T follicular helper cell (primary cell): ENCODE measurements at regions not wholly inside any gene's neighbourhood (a gene's known extent, or its start where the extent isn't known, plus 50 kb on each side); places are given as distances from the start of the nearest gene placed in this dataset.

Source experiments
- DNase-seq: peaks from one replicate; pipeline ENCODE4 v3.0.0-alpha.2; 2020; ENCODE audit warnings: low read depth

- no peak for DNase-seq
Measured at GRCh38 chr16:51779240-51779639, 628.2 kb upstream of the SALL1 start.

DNA sequence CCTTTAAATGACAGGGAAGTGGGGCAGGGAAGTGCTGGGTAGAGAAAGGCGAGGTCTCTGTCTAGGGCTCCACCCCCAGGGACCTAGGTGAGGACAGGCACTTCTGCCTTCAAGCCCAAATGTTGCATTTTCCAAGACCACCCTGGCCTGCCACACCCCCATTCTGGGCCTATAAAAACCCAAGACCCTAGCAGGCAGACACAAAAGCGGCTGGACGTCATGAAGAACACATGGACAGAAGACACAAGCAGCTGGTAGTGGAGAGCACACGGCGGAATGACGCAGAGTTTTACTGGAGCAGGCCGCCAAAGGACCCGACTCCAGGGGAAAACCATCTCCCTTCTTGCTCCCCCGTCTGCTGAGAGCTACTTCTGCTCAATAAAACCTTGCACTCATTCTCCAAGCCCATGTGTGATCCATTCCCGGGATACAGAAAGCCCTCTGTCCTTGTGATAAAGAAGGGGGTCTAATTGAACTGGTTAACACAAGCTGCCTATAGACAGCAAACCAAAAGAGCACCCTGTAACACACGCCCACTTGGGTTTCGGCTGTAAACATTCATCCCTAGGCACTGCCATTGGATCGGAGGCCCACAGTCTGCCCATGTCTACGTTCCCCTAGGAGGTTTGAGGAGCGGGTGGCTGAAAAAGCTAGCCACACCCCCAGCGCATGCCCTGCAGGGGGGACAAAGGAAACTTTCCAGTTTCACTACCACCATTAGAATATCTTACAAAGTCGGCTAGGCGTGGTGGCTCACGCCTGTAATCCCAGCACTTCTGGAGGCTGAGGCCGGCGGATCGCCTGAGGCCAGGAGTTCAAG is 622.2 kb upstream of the SALL1 start:
- no peak for DNase-seq

- DNase-seq = no peak
Measured at GRCh38 chr16:51766739-51767138, 615.7 kb upstream of the SALL1 start.

- DNase-seq = no peak
Measured at GRCh38 chr16:51763072-51763661, 612.1 kb upstream of the SALL1 start.

GRCh38 chr16:51762081-51762996 is 611.3 kb upstream of the SALL1 start:
- no peak for DNase-seq

GRCh38 chr16:51761001-51761400 is 609.9 kb upstream of the SALL1 start:
- DNase-seq = no peak

DNA sequence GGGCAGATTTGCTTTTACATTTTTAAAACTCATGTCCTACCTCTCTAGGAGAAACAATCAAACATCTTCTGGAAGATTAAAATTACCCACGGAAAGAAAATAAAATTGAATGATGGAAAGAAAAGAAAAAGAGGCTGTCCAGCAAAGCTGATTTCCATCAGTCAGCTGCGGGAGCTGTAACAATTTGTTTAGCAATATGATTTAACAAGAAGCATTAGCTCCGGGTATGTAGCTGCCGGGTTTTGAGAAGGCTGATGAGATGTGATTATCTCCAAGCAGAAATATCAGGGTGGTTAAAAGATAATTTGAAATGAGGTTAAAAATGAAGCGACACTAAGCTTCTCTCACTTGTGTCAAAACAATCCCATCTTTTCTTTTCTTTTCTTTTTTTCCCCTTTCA is 608.9 kb upstream of the SALL1 start:
- DNase-seq = no peak

GRCh38 chr16:51759329-51759728 is 608.3 kb upstream of the SALL1 start:
- no peak for DNase-seq

GRCh38 chr16:51757921-51758479 is 606.9 kb upstream of the SALL1 start:
- no peak for DNase-seq

GRCh38 chr16:51757505-51757904 is 606.4 kb upstream of the SALL1 start:
- no peak for DNase-seq

DNA sequence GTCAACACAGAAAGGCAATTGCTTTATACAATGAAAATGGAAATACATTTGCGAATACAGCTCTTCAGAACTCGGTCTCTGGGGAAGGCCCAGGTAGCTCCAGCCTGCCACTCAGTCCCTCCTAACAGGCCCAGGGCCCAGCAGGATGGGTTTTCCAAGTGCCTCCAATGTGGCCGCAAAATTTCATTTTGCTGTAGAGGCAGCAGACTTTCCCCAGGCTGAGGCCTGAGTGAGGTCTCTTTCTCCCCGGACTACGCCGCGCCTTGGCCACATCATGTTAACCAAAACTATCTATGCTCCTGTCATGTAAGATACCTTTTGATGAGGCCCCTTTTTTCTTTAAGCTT is 606.0 kb upstream of the SALL1 start:
- no peak for DNase-seq

- no peak for DNase-seq
Measured at GRCh38 chr16:51756447-51757123, 605.5 kb upstream of the SALL1 start.

DNA sequence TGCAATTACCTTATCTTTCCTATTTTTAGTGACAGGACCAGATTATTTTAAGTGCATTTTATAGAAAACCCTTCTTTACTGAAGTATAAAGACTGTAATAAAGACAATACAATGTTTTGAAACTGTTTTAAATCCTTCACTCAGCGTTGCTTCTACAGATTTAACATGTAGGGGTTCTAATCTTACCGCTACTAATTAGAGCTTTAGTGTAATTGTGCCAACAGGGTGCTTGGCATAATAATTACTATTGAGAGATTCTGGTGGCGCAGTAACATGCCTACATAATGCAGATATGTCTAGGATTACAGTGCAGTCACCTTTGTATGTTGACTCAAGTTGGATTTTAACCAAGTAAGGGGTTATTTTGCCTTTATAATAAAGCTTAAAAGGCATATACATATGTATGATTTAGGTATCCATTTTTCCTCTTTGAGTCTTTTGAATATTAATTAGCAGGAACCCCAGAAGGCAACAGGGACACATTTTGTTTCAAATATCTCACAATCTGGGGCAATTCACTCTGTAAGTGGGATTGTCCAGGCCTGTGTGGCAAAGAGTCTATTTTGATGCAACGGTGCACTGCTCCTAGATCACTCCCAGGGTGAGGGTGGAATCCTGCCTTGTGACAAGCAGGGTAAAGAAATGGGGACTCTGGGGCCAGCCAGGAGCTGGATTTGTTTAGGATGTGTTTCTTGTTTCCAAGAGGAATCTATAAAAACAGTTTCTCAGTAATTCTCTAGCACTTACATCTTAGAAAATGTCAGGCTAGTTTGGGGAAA is 604.7 kb upstream of the SALL1 start:
- DNase-seq = no peak

- DNase-seq = no peak
Measured at GRCh38 chr16:51755039-51755501, 604.0 kb upstream of the SALL1 start.

GRCh38 chr16:51753467-51754127 is 602.5 kb upstream of the SALL1 start:
- no peak for DNase-seq

- DNase-seq = no peak
Measured at GRCh38 chr16:51752438-51752995, 601.4 kb upstream of the SALL1 start.

DNA sequence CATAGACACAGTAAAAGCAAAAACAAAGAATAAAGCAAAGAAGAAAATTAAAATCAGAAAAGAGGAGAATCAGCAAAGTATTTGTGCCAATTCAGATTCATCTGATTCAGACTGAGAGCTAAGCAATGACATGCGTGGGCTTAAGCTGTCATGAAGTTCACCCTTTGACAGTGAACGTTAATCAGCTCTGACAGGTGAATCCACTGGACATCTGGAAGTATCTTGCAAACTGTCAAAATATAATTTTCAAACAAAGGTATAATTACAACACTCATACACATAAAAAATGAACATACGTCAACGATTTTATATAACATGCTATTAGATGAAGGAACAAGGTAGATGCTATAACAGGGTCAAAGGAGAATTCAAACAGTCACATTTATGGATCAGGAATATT is 596.3 kb upstream of the SALL1 start:
- no peak for DNase-seq

GRCh38 chr16:51734220-51734619 is 583.1 kb upstream of the SALL1 start:
- DNase-seq = no peak

- no peak for DNase-seq
Measured at GRCh38 chr16:51733181-51733580, 582.1 kb upstream of the SALL1 start.

- DNase-seq = no peak
Measured at GRCh38 chr16:51731160-51731559, 580.1 kb upstream of the SALL1 start.
